ENCODE measurements at regions not wholly inside any gene's neighbourhood (a gene's known extent, or its start where the extent isn't known, plus 50 kb on each side); places are given as distances from the start of the nearest gene placed in this dataset.

DNA sequence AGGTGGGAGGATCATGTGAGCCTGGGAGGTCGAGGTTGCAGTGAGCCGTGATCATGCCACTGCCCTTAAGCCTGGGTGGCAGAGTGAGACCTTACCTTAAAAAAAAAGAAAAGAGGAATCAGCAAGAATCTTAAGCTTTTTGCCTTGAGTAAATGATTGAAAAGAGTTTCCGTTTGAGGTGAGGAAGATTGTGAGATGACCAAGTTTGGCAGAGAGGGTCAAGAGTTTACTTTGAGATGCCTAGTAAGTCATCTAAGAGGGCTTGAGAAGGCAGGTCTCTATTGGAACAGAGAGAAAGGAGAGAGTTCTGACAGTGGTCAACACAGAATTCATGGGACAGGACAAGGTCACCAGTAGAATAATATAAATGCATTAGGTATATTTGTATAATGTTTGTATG, 572.1 kb downstream of the TLE4 start:
- DNase-seq (ENCODE audit: low read depth) = no peak

DNA sequence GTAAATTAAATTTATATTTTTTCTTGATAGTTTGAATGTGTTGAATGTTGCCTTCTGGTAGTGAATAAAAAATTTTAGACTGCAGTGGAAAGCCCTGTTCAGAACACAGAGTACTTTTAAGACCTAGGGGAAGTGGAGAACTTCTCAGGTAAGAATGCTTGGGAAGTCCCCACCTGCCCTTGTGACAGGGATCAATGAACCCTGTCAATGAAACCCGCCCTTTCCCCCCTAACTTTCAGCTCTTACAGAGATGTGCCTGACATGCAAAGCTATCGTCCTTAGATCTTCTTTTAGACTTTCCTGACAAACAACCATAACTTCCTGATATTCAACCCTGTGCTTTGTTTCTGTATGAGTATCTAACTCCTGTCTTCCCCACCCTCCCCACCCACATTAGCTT, 562.7 kb downstream of the TLE4 start:
- DNase-seq (ENCODE audit: low read depth) = no peak

DNA sequence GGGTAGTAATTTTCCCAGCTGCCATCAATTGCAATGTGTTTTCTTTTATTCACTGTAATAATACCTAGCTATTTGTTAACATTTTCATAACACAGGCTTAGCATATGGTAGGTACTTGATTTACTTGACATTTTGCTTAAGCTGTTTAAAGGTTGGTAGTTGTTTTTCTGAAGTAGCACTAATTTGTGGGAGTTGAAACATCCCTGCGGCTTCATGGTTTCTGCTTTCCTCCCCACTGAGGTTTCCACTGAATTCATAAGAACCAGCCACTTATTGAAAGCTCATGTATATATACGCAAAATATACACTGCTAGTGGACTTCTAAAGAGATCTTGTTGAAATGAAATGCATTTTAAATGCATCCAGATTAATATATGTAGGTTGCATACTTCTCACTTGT, 559.9 kb downstream of the TLE4 start:
- DNase-seq (ENCODE audit: low read depth) = no peak

DNA sequence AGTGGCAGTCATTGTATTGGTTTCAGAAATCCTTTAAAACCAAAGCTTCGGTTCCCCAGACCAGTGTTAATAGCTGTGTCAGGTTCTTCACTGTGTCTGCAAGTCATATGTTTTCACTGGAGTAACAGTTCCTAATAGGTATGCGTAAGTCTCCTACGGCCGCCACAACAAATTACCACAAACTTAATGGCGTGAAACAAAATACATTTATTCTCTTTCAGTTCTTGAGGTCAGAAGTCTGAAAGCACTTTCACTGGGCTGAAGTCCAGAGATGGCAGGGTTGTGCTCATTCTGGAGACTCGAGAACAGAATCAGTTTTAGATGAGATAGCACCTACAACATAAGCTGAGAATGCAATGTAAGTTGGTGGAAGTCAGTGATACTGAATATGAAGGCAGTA, 556.2 kb downstream of the TLE4 start:
- DNase-seq (ENCODE audit: low read depth) = no peak

DNA sequence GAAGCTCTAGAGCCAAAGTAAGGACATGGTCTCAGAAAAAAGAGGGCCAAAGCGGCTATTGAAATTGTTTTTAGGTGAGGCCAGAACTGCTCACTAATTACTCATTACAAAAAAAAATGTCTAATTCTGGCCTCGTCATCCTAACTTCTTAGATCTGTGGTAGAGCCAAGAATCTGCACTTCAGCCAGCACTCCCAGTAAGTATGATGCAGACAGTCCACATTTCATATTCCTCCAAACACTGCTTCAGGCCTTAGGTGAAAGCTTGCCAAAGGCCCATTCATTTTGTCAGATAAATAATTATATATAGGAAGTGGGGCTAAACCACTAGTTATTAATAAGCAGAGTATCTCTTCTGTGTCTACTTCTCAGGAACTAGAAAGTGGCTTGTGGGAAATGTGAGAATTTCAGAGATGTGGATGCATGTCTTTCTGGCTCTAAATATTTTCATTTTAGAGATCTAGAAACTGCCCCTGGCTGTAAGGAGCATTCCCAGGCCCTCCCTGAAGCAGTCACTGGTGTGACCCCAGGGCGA, 554.0 kb downstream of the TLE4 start:
- no peak for DNase-seq (ENCODE audit: low read depth)

DNA sequence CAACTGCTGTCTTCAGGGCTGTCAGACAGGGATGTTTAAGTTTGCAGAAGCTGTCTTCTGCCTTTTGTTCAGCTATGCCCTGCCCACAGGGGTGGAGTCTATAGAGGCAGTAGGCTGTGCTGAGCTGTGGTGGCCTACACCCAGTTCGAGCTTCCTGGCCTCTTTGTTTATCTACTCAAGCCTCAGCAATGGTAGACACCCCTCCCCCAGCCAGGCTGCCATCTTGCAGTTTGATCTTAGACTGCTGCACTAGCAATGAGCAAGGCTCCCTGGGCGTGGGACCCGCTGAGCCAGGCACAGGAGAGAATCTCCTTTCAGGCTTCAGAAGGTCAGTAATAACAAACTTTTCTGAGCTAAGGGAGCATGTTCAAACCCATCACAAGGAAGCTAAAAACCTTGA, 545.3 kb downstream of the TLE4 start:
- no peak for DNase-seq (ENCODE audit: low read depth)

DNA sequence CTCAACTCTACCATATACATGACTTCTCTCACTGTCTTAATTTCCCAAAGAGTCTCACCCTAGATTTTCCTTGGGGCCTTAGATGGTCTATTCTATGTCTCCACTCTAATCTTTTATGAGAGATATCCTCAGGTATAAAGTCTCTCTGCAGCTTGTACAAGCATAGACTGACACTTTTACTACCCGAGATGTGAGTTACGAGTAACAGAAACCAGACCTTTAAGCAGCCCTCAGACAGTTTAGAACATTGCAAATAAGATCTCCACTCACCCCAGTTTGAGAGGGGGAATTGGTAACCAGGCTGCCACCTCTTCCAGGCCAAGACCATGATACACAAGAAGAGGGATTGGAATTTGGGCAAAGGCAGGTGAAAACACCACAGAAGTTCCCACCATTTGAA, 542.5 kb downstream of the TLE4 start:
- no peak for DNase-seq (ENCODE audit: low read depth)

DNA sequence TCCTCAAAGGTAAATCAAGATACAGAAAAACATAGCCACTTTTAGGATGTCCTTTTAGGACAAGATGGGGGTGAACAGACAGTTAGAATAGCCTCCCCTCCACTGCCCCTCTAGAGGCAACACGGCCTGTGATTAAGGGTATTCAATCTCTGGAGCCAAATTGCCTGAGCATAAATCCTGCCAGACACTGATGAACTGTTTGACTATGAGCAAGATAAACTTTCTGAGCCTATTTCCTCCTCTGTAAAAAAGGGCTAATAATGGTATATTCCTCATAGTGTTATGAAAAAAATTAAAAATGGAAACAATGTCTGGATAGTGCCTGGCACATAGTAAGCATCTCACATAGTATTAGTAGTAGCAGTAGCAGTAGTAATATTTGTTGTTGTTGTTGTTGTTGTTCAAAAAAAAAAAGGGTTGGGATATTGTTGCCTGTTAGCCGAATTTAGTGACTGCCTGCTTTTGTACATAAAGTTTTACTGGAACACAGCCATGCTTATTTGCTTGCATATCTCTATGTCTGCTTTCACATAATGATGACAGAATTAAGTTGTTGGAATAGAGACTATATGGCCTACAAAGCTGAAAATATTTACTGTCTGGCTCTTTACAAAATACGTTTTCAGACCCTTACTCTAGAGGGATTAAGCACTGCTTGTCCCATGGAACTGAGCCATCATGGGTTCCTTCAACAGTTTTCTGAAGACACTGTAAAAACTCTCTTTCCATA, 536.3 kb downstream of the TLE4 start:
- DNase-seq (ENCODE audit: low read depth) = no peak

DNA sequence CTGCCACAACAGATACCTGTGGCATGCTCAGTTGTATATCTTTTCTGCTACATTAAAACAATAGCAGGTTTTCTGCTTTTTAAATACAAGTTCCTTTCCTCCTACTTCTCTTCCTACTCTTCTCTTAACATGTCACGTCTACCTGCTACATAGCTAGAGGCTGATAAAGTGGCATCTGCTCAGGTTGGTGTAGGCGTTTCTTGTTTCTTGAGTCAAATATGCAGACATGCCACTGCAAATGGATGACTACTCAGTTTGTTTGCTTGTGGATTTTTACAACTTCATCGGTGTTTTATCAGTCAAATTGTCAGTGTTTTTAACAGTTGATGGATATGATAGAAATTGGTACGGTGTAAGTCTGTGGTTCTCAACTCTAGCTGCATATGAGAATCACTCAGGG, 525.7 kb downstream of the TLE4 start:
- DNase-seq (ENCODE audit: low read depth) = no peak

DNA sequence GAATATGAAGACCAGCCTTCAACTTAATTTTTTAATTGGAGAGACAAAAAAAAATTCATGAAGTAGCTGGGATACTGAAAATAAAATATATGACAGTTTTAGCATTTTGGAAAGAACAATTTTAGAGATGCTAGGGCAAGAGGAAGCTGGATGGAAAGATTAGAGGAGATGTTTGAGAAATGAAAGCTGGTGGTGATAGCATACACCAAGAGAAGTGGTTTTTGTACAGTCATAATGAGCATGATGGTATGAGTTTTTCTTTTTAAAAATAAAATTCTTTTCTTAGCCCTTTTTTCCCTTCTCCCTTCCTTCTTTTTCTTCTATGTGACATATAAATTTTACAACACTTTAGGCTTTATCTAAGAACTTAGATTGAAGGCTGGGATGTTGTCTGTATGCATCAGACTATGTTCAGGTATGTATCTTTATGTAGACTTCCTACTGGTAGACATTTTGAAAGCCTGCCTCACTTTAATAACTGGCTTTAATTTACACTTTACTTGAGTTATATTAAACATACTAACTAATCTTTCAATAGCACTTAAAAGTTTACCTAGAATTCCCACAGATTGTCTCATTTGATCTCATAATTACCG, 522.5 kb downstream of the TLE4 start:
- DNase-seq (ENCODE audit: low read depth) = no peak

DNA sequence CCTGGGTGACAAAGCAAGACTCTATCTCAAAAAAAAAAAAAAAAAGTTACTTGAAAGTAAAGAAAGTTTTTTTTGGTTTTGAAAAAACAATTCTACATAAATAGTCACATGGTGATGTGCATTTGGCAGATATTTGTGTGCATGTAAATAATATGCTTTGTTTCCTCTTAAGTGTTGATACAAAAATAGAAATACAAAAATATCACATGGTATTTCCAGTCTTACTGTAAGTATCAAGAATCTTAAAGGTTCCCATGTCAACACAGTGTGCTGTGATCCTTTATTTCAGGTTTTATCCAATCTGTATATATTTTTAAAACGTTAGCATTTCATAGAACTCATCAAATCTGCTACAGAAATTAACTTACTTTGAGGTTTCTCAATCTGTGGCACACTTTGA, 521.9 kb downstream of the TLE4 start:
- DNase-seq (ENCODE audit: low read depth) = no peak

DNA sequence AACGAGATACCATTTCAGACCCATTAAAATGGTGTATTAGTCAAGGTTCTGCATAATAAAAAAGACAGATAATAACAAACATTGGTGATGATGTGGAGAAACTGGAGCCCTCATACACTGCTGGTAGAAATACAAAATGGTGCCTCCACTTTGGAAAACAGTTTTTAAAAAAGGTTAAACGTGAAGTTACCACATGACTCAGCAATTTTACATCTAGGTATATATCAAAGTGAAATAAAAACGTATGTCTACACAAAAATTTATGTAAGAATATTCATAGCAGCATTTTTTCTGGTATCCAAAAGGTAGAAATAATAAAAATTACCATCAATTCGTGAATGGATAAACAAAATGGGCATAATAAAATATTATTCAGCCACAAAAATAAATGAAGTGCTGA, 519.8 kb downstream of the TLE4 start:
- DNase-seq (ENCODE audit: low read depth) = no peak

DNA sequence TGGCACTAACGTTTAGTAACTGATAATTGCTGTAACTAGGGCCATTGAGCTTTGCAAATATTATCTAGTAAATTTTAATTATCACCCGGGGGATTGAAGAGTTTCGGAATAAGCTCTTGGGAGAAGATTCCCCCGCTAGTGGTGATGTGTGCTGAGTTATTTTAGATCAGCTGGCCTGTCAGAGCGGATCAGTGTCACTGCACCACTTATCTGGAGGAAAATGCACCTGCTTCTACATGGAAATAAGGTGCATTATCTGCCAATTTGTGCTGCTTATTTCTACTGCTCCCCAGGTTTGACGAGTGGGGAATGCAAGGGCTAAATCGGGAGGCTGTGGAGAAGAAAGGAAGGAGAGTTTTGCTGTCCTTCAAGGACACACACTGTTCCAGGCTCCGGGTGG, 518.6 kb downstream of the TLE4 start:
- DNase-seq (ENCODE audit: low read depth) = no peak

DNA sequence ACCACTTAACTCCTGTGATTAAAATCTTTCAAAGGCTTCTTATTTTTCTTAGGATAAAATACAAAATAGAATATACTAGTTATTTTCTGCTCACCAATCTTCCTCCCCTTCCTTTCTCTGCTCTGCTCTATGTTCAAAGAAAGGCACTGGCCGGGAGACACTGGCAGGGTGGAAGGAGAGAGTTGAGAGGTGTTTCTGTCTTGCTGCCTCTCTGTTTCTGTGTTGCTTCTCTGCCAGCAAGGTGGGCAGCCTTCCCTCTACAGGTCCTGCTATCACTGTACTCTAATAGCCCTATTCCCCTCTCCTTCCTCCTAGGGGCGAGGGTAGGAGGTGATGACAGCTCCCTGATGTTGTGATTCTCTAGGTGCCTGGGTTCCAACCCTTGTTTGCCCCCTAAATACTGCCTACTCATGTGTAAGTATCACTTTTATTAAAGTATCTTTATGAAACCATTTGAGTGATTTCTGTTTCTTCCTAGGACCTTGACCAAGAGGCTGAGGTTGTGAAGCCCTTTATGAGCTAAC, 515.1 kb downstream of the TLE4 start:
- DNase-seq (ENCODE audit: low read depth) = no peak

DNA sequence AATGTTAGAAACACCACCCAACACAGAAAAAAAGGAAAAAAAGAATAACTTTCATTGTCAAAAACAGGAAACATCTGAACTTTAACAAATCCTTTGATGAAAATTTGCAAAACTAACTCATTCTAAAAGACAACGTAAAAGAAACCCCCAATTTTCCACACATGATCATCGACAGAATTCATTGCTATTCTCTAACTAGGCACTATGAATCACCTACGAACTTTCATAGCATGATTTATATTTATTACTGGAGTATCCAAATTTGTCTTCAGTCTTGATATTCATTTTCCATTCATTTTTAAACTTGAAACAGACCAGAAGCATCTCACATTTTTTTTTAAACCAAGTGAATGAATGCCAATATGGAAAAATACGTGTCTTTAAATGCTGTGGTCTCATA, 514.6 kb downstream of the TLE4 start:
- no peak for DNase-seq (ENCODE audit: low read depth)

DNA sequence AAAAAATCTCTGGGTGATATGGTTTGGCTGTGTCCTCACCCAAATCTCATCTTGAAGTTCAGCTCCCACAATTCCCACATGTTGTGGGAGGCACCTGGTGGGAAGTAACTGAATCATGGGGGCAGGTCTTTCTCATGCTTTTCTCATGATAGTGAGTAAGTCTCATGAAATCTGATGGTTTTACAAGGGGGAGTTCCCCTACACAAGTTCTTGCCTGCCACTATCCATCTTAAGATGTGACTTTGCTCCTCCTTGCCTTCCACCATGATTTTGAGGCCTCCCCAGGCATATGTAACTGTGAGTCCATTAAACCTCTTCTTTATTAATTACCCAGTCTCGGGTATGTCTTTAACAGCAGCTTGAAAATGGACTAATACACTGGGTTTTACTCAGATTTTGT, 513.9 kb downstream of the TLE4 start:
- DNase-seq (ENCODE audit: low read depth) = no peak

DNA sequence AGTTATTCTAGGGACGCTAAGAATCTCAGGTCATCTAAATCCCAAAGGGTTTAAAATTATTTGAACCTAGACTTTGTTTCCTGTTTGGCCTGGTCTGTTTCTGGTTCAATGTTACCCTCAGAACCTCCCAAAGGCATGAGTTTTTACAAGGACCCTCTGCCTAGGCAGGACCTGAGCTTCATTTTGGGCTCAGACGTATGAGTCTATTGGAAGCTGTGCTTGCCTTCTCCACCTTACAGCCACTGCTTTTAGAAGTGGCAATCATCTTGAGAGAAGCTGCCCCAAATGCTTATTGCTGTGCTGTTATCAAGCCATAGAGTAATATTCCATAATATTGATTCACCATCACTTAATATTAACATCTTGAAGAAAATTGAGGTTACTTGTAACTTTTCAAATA, 510.4 kb downstream of the TLE4 start:
- no peak for DNase-seq (ENCODE audit: low read depth)

DNA sequence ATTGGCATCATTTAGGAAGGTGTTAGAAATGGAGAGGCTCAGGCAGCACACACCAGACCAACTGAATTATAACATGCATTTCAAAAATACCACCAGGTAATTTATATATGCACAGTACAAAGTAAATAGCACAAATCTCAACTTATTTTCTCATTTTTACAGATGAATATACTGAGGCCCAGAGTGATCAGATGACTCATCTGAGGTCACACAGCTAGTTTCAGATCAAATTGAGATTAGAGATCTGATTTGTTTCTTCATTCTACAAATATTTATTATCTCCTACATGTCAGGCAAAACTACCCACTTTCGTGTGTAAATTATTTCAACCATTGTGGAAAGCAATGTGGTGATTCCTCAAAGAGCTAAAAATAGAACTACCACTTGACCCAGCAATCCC, 507.1 kb downstream of the TLE4 start:
- DNase-seq (ENCODE audit: low read depth) = no peak

DNA sequence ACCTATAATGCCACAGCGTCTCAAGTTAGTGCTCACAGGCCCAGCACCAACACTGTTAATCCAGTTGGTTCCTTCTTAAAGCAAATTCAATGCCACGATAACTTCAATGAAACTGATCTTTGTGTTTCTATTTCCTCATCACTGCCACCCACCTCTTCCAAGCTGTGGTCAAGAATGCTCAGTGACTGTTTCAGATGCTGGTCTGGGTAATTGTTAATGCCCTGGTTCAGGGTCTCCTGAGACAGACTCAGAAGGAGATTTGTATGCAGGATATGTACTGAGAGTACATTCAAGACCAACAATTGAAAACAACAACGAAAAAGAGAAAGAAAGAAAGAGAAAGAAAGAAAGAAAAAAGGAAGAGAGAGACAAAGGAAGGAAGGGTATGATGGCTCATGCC, 505.3 kb downstream of the TLE4 start:
- no peak for DNase-seq (ENCODE audit: low read depth)

DNA sequence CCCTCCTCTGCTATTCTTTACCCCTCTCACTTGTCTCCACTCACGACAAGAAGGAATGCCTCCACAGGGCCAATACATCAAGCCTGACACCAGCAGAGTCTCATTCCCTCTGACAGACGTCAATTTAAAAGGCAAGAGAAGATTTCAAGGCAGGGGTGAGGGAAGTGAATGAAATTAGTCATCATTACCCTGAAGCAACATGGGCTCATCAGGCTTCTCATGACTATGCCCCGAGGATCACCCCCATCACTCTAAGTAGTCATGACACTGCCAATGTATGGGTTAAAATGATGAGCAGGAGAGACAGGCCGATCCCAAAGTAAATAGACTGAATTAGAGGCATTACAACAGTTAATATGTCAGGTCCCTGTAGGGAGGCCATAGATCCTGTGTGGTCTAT, 504.4 kb downstream of the TLE4 start:
- no peak for DNase-seq (ENCODE audit: low read depth)

DNA sequence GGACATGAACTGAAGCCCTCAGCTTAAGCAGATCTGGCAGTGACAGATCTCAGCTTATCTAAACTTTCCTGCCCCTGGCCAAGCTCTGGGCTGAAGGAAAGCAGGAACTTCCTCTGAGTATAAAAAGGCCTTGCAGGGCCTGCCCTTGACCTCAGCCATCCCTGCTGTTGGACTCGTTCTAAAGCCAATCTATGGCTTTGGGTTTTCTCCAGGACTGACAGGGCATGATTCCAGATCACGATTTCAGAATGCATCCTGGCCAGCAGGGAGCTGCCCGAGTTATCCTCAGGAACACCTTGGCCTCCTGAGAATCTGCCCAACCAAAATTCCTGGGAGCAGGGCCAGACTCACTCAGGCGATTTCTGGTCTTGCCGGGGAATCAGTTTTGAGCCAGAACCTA, 502.7 kb downstream of the TLE4 start:
- no peak for DNase-seq (ENCODE audit: low read depth)

DNA sequence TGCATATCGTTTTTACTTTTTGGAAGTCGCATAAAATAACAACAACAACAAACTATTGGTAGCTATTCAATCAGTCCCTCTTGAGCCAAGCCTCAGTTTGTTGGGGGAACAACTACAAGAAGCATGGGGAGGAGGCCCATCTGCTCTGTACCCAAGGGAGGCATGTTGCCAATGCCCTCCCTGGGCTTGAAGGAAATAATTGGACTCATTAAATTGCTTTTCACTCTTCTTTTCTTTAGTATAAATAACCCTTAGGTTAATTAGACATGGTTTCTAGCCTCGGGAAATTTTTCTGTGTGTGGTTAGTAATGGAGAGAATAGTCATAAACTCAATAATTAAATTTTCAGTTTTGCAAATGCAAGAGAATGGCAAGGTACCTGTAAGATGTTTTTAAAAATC, 500.7 kb downstream of the TLE4 start:
- no peak for DNase-seq (ENCODE audit: low read depth)

DNA sequence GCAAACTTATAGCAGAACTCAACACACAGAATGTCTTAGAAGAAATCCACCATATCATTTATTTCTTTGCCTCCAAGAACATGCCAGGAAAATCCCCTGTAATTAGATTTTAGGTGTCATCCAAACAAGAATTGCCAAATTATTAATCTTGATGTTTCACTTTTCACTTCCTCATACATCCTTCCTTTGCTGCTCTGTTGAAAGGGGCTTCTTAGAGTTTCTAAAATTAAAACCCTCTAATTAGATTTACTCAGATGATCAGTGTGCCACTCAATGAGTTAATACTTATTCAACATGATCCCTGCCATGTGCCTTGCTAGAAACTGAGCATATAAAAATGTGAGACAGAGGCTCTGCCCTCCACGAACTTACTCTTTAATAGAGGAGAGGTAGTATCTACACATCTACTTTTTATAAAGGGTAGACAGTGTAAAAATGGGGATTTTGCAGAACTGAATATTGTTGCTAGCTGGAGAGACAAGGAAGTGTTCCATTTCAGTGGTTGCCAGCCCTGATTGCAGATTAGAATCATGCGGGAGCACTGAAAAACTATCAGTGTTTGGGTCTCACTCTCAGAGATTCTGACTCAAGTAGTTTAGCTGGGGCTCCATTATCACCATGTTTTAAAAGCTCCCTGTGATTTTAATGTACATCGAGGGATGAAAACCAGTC, 498.4 kb downstream of the TLE4 start:
- no peak for DNase-seq (ENCODE audit: low read depth)
